ENCODE measurements at regions not wholly inside any gene's neighbourhood (a gene's known extent, or its start where the extent isn't known, plus 50 kb on each side); places are given as distances from the start of the nearest gene placed in this dataset.

DNA sequence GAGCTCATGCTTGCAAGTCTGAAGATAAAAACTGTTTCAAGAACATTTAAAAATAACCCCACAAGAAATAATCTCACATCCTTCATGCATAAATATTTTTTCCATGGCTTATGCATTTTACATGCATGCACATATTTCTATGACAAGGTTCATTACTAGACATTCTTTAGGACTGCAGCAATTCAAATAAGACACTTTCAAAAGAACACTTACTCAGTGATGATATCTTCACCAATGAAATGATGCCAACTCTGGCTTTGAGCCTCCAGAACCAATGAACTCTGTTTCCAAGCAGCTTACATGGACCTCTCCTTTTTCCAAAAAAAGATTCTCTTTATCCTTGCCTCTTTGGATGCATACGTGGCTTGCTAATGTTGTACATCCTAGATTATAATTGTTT is 279.9 kb downstream of the ADAM29 start:
- TF ChIP-seq, protein P1, sequence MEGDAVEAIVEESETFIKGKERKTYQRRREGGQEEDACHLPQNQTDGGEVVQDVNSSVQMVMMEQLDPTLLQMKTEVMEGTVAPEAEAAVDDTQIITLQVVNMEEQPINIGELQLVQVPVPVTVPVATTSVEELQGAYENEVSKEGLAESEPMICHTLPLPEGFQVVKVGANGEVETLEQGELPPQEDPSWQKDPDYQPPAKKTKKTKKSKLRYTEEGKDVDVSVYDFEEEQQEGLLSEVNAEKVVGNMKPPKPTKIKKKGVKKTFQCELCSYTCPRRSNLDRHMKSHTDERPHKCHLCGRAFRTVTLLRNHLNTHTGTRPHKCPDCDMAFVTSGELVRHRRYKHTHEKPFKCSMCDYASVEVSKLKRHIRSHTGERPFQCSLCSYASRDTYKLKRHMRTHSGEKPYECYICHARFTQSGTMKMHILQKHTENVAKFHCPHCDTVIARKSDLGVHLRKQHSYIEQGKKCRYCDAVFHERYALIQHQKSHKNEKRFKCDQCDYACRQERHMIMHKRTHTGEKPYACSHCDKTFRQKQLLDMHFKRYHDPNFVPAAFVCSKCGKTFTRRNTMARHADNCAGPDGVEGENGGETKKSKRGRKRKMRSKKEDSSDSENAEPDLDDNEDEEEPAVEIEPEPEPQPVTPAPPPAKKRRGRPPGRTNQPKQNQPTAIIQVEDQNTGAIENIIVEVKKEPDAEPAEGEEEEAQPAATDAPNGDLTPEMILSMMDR (IDR thresholded peaks at IDR 0.05; ENCODE audit: control extremely low read depth, extremely low read depth) = no peak
- WGBS, 2 donors = 84 to 91% methylated on average over 1 of the region's 1 CpG

DNA sequence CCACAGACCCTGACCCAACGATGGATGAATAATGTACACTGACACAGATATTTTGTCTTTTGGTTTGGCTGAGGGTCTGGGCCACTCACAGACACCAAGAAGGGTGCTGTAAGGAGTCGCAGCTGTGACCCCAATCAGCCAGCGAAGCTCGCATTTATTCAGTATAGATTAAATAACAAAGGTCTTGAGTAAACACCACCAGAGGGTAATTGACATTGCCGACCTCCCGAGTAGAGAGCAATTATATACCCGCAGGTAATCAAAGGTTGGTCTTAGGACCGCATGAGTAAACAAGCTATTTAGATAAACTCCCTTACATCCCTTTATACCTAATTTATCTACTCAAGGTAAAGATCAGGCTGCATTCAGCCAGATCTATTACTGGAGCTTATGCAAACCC is 297.1 kb downstream of the ADAM29 start:
- no peaks in the 10 kb centered on the region for H3K27me3 ChIP-seq (ENCODE audit: control insufficient read depth in 3 of 3, insufficient read depth in 3 of 3, low read length in 2 of 3)
- TF ChIP-seq, protein P1 (IDR thresholded peaks at IDR 0.05; ENCODE audit: control extremely low read depth, extremely low read depth) = no peak
- H3K9me3 ChIP-seq (ENCODE audit: control insufficient read depth in 4 of 4, insufficient read depth in 3 of 4, low read length in 3 of 4) = peaks cover 0 to 18% (median 9%) of the 10 kb centered on the region in 4 donors
- H3K27ac ChIP-seq (ENCODE audit: low read depth in 1 of 2, low read length in 1 of 2) = no peak overlapping the region
- ATAC-seq (ENCODE audit: insufficient read depth, low FRiP score) = no peak
- DNase-seq = no peak
- H3K36me3 ChIP-seq (ENCODE audit: control insufficient read depth in 4 of 4, insufficient read depth in 4 of 4, low read length in 4 of 4) = no peaks in the 10 kb centered on the region
- no peaks in the 10 kb centered on the region for H3K4me1 ChIP-seq (ENCODE audit: control insufficient read depth in 5 of 5, insufficient read depth in 5 of 5, low read length in 5 of 5)
- 88 to 94% methylated on average over 8 of the region's 8 CpGs for WGBS, 2 donors
- no peak overlapping the region for H3K4me3 ChIP-seq
- no peak overlapping the region for H3K9ac ChIP-seq (ENCODE audit: insufficient read depth in 1 of 2, low read length in 2 of 2)

More for the DNA sequence above, 279.9 kb downstream of the ADAM29 start:
- H3K27ac ChIP-seq (ENCODE audit: low read depth in 1 of 2, low read length in 1 of 2) = no peak overlapping the region
- H3K27me3 ChIP-seq (ENCODE audit: control insufficient read depth in 3 of 3, insufficient read depth in 3 of 3, low read length in 2 of 3) = no peaks in the 10 kb centered on the region
- H3K4me1 ChIP-seq (ENCODE audit: control insufficient read depth in 5 of 5, insufficient read depth in 5 of 5, low read length in 5 of 5) = no peaks in the 10 kb centered on the region
- no peaks in the 10 kb centered on the region for H3K9me3 ChIP-seq (ENCODE audit: control insufficient read depth in 4 of 4, insufficient read depth in 3 of 4, low read length in 3 of 4)
- H3K4me3 ChIP-seq = no peak overlapping the region
- ATAC-seq (ENCODE audit: insufficient read depth, low FRiP score) = no peak
- H3K9ac ChIP-seq (ENCODE audit: insufficient read depth in 1 of 2, low read length in 2 of 2) = no peak overlapping the region
- no peak for DNase-seq
- H3K36me3 ChIP-seq (ENCODE audit: control insufficient read depth in 4 of 4, insufficient read depth in 4 of 4, low read length in 4 of 4) = no peaks in the 10 kb centered on the region

DNA sequence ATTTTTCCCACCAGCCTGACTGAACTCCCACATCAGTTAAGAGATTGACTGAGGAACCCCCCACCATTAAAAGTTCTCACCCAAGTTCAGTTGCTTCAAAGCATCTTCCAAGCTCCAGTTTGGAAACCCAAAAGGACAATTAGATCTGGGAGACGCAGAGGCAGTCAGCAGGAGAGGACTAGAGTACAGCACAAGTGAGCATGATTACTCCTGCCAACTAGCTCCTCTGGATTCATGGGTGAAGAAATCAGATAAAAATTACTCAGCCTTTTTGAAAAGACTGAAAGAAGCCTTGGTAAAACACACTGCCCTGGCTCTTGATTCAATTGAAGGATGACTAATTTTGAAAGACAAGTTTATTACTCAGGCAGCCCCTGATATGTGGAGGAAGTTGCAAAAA is 297.5 kb downstream of the ADAM29 start:
- TF ChIP-seq, protein P1 (IDR thresholded peaks at IDR 0.05; ENCODE audit: control extremely low read depth, extremely low read depth) = no peak
- DNase-seq (no peak), ATAC-seq (ENCODE audit: insufficient read depth, low FRiP score) (no peak)
- 79 to 92% methylated on average over 1 of the region's 1 CpG for WGBS, 2 donors
- H3K27ac ChIP-seq (ENCODE audit: low read depth in 1 of 2, low read length in 1 of 2) = no peak overlapping the region
- no peak overlapping the region for H3K4me3 ChIP-seq
- no peaks in the 10 kb centered on the region for H3K4me1 ChIP-seq (ENCODE audit: control insufficient read depth in 5 of 5, insufficient read depth in 5 of 5, low read length in 5 of 5)
- no peaks in the 10 kb centered on the region for H3K36me3 ChIP-seq (ENCODE audit: control insufficient read depth in 4 of 4, insufficient read depth in 4 of 4, low read length in 4 of 4)
- H3K9ac ChIP-seq (ENCODE audit: insufficient read depth in 1 of 2, low read length in 2 of 2) = no peak overlapping the region
- H3K9me3 ChIP-seq (ENCODE audit: control insufficient read depth in 4 of 4, insufficient read depth in 3 of 4, low read length in 3 of 4) = peaks cover 0 to 18% (median 9%) of the 10 kb centered on the region in 4 donors
- H3K27me3 ChIP-seq (ENCODE audit: control insufficient read depth in 3 of 3, insufficient read depth in 3 of 3, low read length in 2 of 3) = no peaks in the 10 kb centered on the region

DNA sequence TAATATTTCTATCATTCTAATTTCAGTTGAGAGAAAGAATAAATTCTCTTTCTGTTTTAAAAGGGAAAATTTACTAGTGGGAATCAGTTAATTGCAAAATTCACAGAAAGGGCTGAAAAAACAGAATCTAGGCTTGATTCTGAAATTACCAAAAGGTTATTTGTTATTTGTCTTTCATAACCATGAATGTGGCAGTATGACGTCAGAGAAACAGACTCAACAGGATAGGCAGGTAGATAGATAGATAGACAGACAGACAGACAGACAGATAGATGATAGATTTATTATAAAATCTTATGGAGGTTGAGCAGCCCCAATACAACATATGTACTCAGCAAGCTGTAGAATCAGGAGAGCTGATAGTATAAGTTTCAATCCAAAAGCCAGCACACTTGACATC is 311.0 kb downstream of the ADAM29 start:
- Histone ChIP-seq H3K4me1 (ENCODE audit: control insufficient read depth in 5 of 5, insufficient read depth in 5 of 5, low read length in 5 of 5) (no peaks in the 10 kb centered on the region), H3K9me3 (ENCODE audit: control insufficient read depth in 4 of 4, insufficient read depth in 3 of 4, low read length in 3 of 4) (no peaks in the 10 kb centered on the region), H3K27me3 (ENCODE audit: control insufficient read depth in 3 of 3, insufficient read depth in 3 of 3, low read length in 2 of 3) (no peaks in the 10 kb centered on the region), H3K36me3 (ENCODE audit: control insufficient read depth in 4 of 4, insufficient read depth in 4 of 4, low read length in 4 of 4) (no peaks in the 10 kb centered on the region), H3K4me3 (no peak overlapping the region), H3K27ac (ENCODE audit: low read depth in 1 of 2, low read length in 1 of 2) (no peak overlapping the region), H3K9ac (ENCODE audit: insufficient read depth in 1 of 2, low read length in 2 of 2) (no peak overlapping the region)
- 47 to 48% methylated on average over 1 of the region's 1 CpG for WGBS, 2 donors
- TF ChIP-seq, protein P1 (IDR thresholded peaks at IDR 0.05; ENCODE audit: control extremely low read depth, extremely low read depth) = no peak
- DNase-seq = no peak
- no peak for ATAC-seq (ENCODE audit: insufficient read depth, low FRiP score)
